ENCODE measurements at regions not wholly inside any gene's neighbourhood (a gene's known extent, or its start where the extent isn't known, plus 50 kb on each side); places are given as distances from the start of the nearest gene placed in this dataset.
A peak's percentile ranks its signal among the peaks of the same experiment; 100 is the strongest.

DNA sequence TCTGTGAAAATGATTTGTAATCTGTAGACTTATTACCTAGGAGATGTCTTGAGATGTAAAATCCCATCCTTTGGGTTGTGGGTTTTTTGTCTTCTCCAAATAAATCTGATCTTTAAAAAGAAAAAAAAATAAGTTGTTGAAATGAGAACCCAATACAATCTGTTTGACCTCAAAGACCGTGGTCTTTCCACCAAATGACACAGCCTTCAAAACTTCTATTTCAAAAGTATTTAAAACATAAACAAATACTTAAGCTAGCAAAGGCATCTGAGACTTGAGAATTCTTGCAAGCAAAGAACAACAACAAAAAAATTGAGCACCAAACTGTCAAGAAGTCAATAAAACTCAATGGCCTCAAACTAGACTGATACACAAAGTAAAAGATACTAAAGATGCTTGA, 67.9 kb upstream of the HECW1 start:
- H3K27me3 ChIP-seq (ENCODE audit: control insufficient read depth, insufficient read depth, low read length, poor library complexity, severe bottlenecking) = no peaks in the 10 kb centered on the region
- TF ChIP-seq CTCF (conservative IDR thresholded peaks at IDR 0.05) = no peak
- H3K4me1 ChIP-seq (ENCODE audit: control insufficient read depth, insufficient read depth, low read length) = no peaks in the 10 kb centered on the region
- H3K4me3 ChIP-seq (ENCODE audit: low read length) = no peak overlapping the region
- no peak overlapping the region for H3K4me3 Mint-ChIP-seq
- no peak overlapping the region for H3K27ac ChIP-seq (ENCODE audit: low read depth, low read length)
- DNase-seq = no peak
- no peak overlapping the region for H3K9ac ChIP-seq (ENCODE audit: extremely low read depth, low read length, poor library complexity, severe bottlenecking)
- H3K36me3 ChIP-seq (ENCODE audit: control insufficient read depth, insufficient read depth, low read length) = no peaks in the 10 kb centered on the region
- 95% methylated on average over 1 of the region's 1 CpG; no CpG with 5 or more reads in 1 of the 2 experiments for WGBS, 2 experiments (ENCODE audit: insufficient coverage in 1 of 2, insufficient read length in 1 of 2)
- H3K9me3 ChIP-seq (ENCODE audit: control insufficient read depth, low read length) = peaks cover 10% of the 10 kb centered on the region
- H3K27ac Mint-ChIP-seq = no peak overlapping the region
- H3K9me3 Mint-ChIP-seq = peaks cover 7% of the 10 kb centered on the region
- no peaks in the 10 kb centered on the region for H3K27me3 Mint-ChIP-seq (ENCODE audit: insufficient read depth)
- peaks cover 2% of the 10 kb centered on the region for H3K36me3 Mint-ChIP-seq (ENCODE audit: low read depth)
- peaks cover 31% of the 10 kb centered on the region for H3K4me1 Mint-ChIP-seq

GRCh38 chr7:43054052-43054722, 58.3 kb upstream of the HECW1 start:
- no peak overlapping the region for H3K9ac ChIP-seq (ENCODE audit: extremely low read depth, low read length, poor library complexity, severe bottlenecking)
- peaks cover 31% of the 10 kb centered on the region for H3K9me3 ChIP-seq (ENCODE audit: control insufficient read depth, low read length)
- no peak for DNase-seq
- no peak overlapping the region for H3K27ac ChIP-seq (ENCODE audit: low read depth, low read length)
- Mint-ChIP-seq H3K4me3 (no peak overlapping the region), H3K27me3 (ENCODE audit: insufficient read depth) (no peaks in the 10 kb centered on the region), H3K4me1 (peaks cover 14% of the 10 kb centered on the region), H3K9me3 (peaks cover 33% of the 10 kb centered on the region), H3K36me3 (ENCODE audit: low read depth) (peaks cover 9% of the 10 kb centered on the region), H3K27ac (peak overlapping the region; percentile 66)
- H3K36me3 ChIP-seq (ENCODE audit: control insufficient read depth, insufficient read depth, low read length) = no peaks in the 10 kb centered on the region
- H3K27me3 ChIP-seq (ENCODE audit: control insufficient read depth, insufficient read depth, low read length, poor library complexity, severe bottlenecking) = no peaks in the 10 kb centered on the region
- TF ChIP-seq CTCF (conservative IDR thresholded peaks at IDR 0.05) = no peak
- H3K4me1 ChIP-seq (ENCODE audit: control insufficient read depth, insufficient read depth, low read length) = peaks cover 8% of the 10 kb centered on the region
- H3K4me3 ChIP-seq (ENCODE audit: low read length) = peak overlapping the region; percentile 6
- 64% methylated on average over 3 of the region's 4 CpGs; no CpG with 5 or more reads in 1 of the 2 experiments for WGBS, 2 experiments (ENCODE audit: insufficient coverage in 1 of 2, insufficient read length in 1 of 2)

- Histone ChIP-seq H3K36me3 (ENCODE audit: control insufficient read depth, insufficient read depth, low read length) (no peaks in the 10 kb centered on the region), H3K4me3 (ENCODE audit: low read length) (no peak overlapping the region), H3K27me3 (ENCODE audit: control insufficient read depth, insufficient read depth, low read length, poor library complexity, severe bottlenecking) (no peaks in the 10 kb centered on the region), H3K9ac (ENCODE audit: extremely low read depth, low read length, poor library complexity, severe bottlenecking) (no peak overlapping the region), H3K4me1 (ENCODE audit: control insufficient read depth, insufficient read depth, low read length) (peaks cover 8% of the 10 kb centered on the region), H3K27ac (ENCODE audit: low read depth, low read length) (no peak overlapping the region), H3K9me3 (ENCODE audit: control insufficient read depth, low read length) (peaks cover 12% of the 10 kb centered on the region)
- Mint-ChIP-seq H3K4me1 (peaks cover 14% of the 10 kb centered on the region), H3K36me3 (ENCODE audit: low read depth) (peaks cover 7% of the 10 kb centered on the region), H3K9me3 (peaks cover 19% of the 10 kb centered on the region), H3K4me3 (no peak overlapping the region), H3K27ac (no peak overlapping the region), H3K27me3 (ENCODE audit: insufficient read depth) (no peaks in the 10 kb centered on the region)
- no peak for DNase-seq
- 86 to 88% methylated on average over 2 to 3 of the region's 3 CpGs for WGBS, 2 experiments (ENCODE audit: insufficient coverage in 1 of 2, insufficient read length in 1 of 2)
- TF ChIP-seq CTCF (conservative IDR thresholded peaks at IDR 0.05) = no peak
These were observed 55.3 kb upstream of the HECW1 start for GRCh38 chr7:43057141-43057540.

All from endodermal cell (in vitro differentiated cells).